HepG2 (cell line): ENCODE measurements at regions not wholly inside any gene's neighbourhood (a gene's known extent, or its start where the extent isn't known, plus 50 kb on each side); places are given as distances from the start of the nearest gene placed in this dataset.

Source experiments
- ATAC-seq: fragments of 200-7000 bp; cut with Tn5 transposase; 3 replicates; pipeline ENCODE4 v1.9.1; 2020; ENCODE audit warnings: mild to moderate bottlenecking, moderate library complexity
- BruUV-seq: library from RNA; stranded (reverse); fragments of 400-500 nt; replicated peaks from 2 replicates; lab custom pipeline; 2021; lab: Mats Ljungman, UMichigan
- CTCF ChIA-PET: fragments of 300-600 bp; formaldehyde crosslinking; extraction: SDS; loops from one replicate; lab custom pipeline; 2021; ENCODE audit warnings: low total read pairs, inconsistent platforms, low intra/inter-chr PET ratio; lab: Yijun Ruan, JAX
- POLR2A ChIA-PET: fragments of 350-600 bp; sonication (Branson Sonifier 250); formaldehyde crosslinking; loops from one replicate; lab custom pipeline; 2020; ENCODE audit warnings: antibody characterized with exemption, inconsistent platforms; lab: Yijun Ruan, JAX
- DNase-seq: peaks from one replicate; pipeline ENCODE4 v3.0.0-alpha.2; 2015; ENCODE audit warnings: low spot score
- FAIRE-seq: peaks from 3 replicates; lab custom pipeline; 2011; peaks lifted over from hg19 to GRCh38; lab: Jason Lieb, UNC
- H2AFZ ChIP-seq: one replicate; pipeline ENCODE4 v1.6.1; 2011; ENCODE audit warnings: low read length, inconsistent platforms
- H3K27ac ChIP-seq: fragments of 300-600 bp; 3 replicates; pipeline ENCODE4 v1.8.0; 2011; ENCODE audit warnings: mixed run types, mild to moderate bottlenecking, mixed read lengths, low read length, inconsistent platforms; ENCODE audit not compliant: insufficient read depth; ENCODE audit errors: extremely low read length
- H3K27me3 ChIP-seq, 2 experiments: fragments of 200-600 bp in 1 of 2; 2 replicates in 1 of 2; 3 replicates in 1 of 2; pipeline versions ENCODE4 v1.6.0 to v1.8.0; 2011; ENCODE audit warnings: low read length in 2 of 2, mild to moderate bottlenecking in 2 of 2, moderate library complexity in 2 of 2, inconsistent platforms in 1 of 2; ENCODE audit not compliant: insufficient read depth in 2 of 2, control insufficient read depth in 1 of 2
- H3K36me3 ChIP-seq, 2 experiments: fragments of 200-600 bp in 1 of 2; replicated peaks in 1 of 2; 2 replicates in 1 of 2; 3 replicates in 1 of 2; pipeline versions ENCODE4 v1.5.1 to v1.8.0; 2011; ENCODE audit warnings: low read length in 2 of 2, inconsistent platforms in 1 of 2; ENCODE audit not compliant: insufficient read depth in 2 of 2, control insufficient read depth in 1 of 2
- H3K4me1 ChIP-seq: 2 replicates; pipeline ENCODE4 v1.5.1; 2012; ENCODE audit warnings: low read length, inconsistent platforms; ENCODE audit not compliant: insufficient read depth
- H3K4me2 ChIP-seq: 2 replicates; pipeline ENCODE4 v1.6.0; 2011; ENCODE audit warnings: low read depth, low read length, inconsistent platforms
- H3K4me3 ChIP-seq, 3 experiments: fragments of 200-600 bp in 1 of 3; sonication (generic), shearing (Covaris generic) in 1 of 3; replicated peaks in 1 of 3; 2 replicates each; pipeline ENCODE4 v1.5.1; 2011 to 2016; ENCODE audit warnings: low read length in 3 of 3, inconsistent platforms in 2 of 3, low read depth in 2 of 3, mild to moderate bottlenecking in 2 of 3, control low read depth in 1 of 3, mixed read lengths in 1 of 3; ENCODE audit not compliant: insufficient read depth in 1 of 3
- H3K79me2 ChIP-seq: one replicate; pipeline ENCODE4 v1.6.1; 2011; ENCODE audit warnings: low read length, inconsistent platforms; ENCODE audit not compliant: insufficient read depth
- H3K9ac ChIP-seq: 2 replicates; pipeline ENCODE4 v1.6.0; 2011; ENCODE audit warnings: mild to moderate bottlenecking, low read depth, low read length, inconsistent platforms; ENCODE audit not compliant: insufficient read depth
- H3K9me3 ChIP-seq: 2 replicates; pipeline ENCODE4 v1.5.1; 2012; ENCODE audit warnings: mild to moderate bottlenecking, low read length
- H4K20me1 ChIP-seq: 2 replicates; pipeline ENCODE4 v1.6.0; 2011; ENCODE audit warnings: inconsistent platforms, mild to moderate bottlenecking, low read length, moderate library complexity; ENCODE audit not compliant: insufficient read depth
- CBX5 ChIP-seq: sonication (generic); formaldehyde crosslinking; IDR thresholded peaks from 2 replicates; pipeline ENCODE4 v1.4.0; 2020; ENCODE audit warnings: missing genetic modification reagents, borderline replicate concordance
- HNRNPH1 ChIP-seq: fragments of 200-400 bp; formaldehyde crosslinking; optimal IDR thresholded peaks from 2 replicates; pipeline ENCODE3; 2017; ENCODE audit warnings: mild to moderate bottlenecking, low read depth, low read length
- HNRNPUL1 ChIP-seq: fragments of 200-400 bp; formaldehyde crosslinking; IDR thresholded peaks from 2 replicates; pipeline ENCODE4 v1.6.1; 2017; ENCODE audit warnings: low read depth, mild to moderate bottlenecking, low read length, moderate library complexity
- KDM6A ChIP-seq: IDR thresholded peaks from 2 replicates; pipeline ENCODE4 v1.6.1; 2016; ENCODE audit warnings: low read depth
- MIER2 ChIP-seq: IDR thresholded peaks from 2 replicates; pipeline ENCODE4 v1.6.1; 2016; ENCODE audit warnings: missing biosample characterization, missing genetic modification reagents
- NPAS2 ChIP-seq: sonication (generic); formaldehyde crosslinking; IDR thresholded peaks from 2 replicates; pipeline ENCODE4 v1.8.0; 2022; ENCODE audit warnings: mild to moderate bottlenecking, missing genetic modification reagents, borderline replicate concordance
- NR2C2 ChIP-seq: sonication (generic); formaldehyde crosslinking; IDR thresholded peaks from 2 replicates; pipeline ENCODE4 v1.4.0; 2020; ENCODE audit warnings: missing genetic modification reagents, mild to moderate bottlenecking, moderate library complexity, borderline replicate concordance
- NRL ChIP-seq: sonication (generic); formaldehyde crosslinking; IDR thresholded peaks from 2 replicates; pipeline ENCODE4 v1.5.0; 2020; ENCODE audit warnings: missing genetic modification reagents, mild to moderate bottlenecking, moderate library complexity, borderline replicate concordance
- RXRA ChIP-seq: sonication (generic); formaldehyde crosslinking; IDR thresholded peaks from 2 replicates; pipeline ENCODE4 v1.5.1; 2020; ENCODE audit warnings: missing genetic modification reagents
- SUZ12 ChIP-seq: fragments of 150-350 bp; IDR thresholded peaks from 2 replicates; pipeline ENCODE4 v1.6.1; 2014; ENCODE audit warnings: low read depth, low read length
- TIGD3 ChIP-seq: sonication (generic); formaldehyde crosslinking; IDR thresholded peaks from 2 replicates; pipeline ENCODE4 v1.5.1; 2020; ENCODE audit warnings: mild to moderate bottlenecking, missing genetic modification reagents, borderline replicate concordance
- ZFP62 ChIP-seq: sonication (generic); formaldehyde crosslinking; IDR thresholded peaks from 2 replicates; pipeline ENCODE4 v1.4.0; 2020; ENCODE audit warnings: missing genetic modification reagents
- ZNF547 ChIP-seq: sonication (generic); formaldehyde crosslinking; IDR thresholded peaks from 2 replicates; pipeline ENCODE4 v1.5.1; 2020; ENCODE audit warnings: mild to moderate bottlenecking, missing genetic modification reagents
- ZNF672 ChIP-seq: sonication (generic); formaldehyde crosslinking; IDR thresholded peaks from 2 replicates; pipeline ENCODE4 v1.8.1; 2022; ENCODE audit warnings: missing genetic modification reagents
- ZNF713 ChIP-seq: sonication (generic); formaldehyde crosslinking; IDR thresholded peaks from 2 replicates; pipeline ENCODE4 v1.4.0; 2020; ENCODE audit warnings: mild to moderate bottlenecking, missing genetic modification reagents
- ZNF781 ChIP-seq: sonication (generic); formaldehyde crosslinking; IDR thresholded peaks from 2 replicates; pipeline ENCODE4 v1.5.1; 2020; ENCODE audit warnings: borderline replicate concordance, mild to moderate bottlenecking, missing genetic modification reagents; ENCODE audit errors: not compliant biosample characterization
- ZSCAN9 ChIP-seq: IDR thresholded peaks from 2 replicates; pipeline ENCODE4 v1.6.1; 2016; ENCODE audit warnings: borderline replicate concordance
- ZZZ3 ChIP-seq: sonication (generic); formaldehyde crosslinking; IDR thresholded peaks from 2 replicates; pipeline ENCODE4 v1.4.0; 2020; ENCODE audit warnings: missing genetic modification reagents, mild to moderate bottlenecking, borderline replicate concordance
- WGBS: methylation state at CpG from one replicate; pipeline ENCODE4 v1.1.6; 2017; ENCODE audit warnings: low lambda C conversion rate; 5-methylcytosine and 5-hydroxymethylcytosine counted together
- in situ Hi-C: cut with HindIII; loops from 2 replicates; pipeline ENCODE4 v1.10.0; 2017; ENCODE audit warnings: low pct_unique_long_range_greater_than_20kb; ENCODE audit not compliant: extremely low pct_ligation_motif_present
- intact Hi-C: fragments of 100-400 bp; cut with micrococcal nuclease; formaldehyde crosslinking; loops from one replicate; pipeline ENCODE4 v1.10.0; 2022; ENCODE audit not compliant: unreplicated experiment

GRCh38 chr11:94676814-94677213, 91.3 kb upstream of the AMOTL1 start:
- H3K27ac ChIP-seq = no peak overlapping the region
- H3K36me3 ChIP-seq = no peaks in the 10 kb centered on the region
- H3K9me3 ChIP-seq = no peaks in the 10 kb centered on the region
- no TSS peak for BruUV-seq
- in situ Hi-C loops (no loop called here), intact Hi-C loops (no loop called here)
- ATAC-seq (no peak), DNase-seq (no peak), FAIRE-seq (no peak)
- H4K20me1 ChIP-seq = no peaks in the 10 kb centered on the region
- no peaks in the 10 kb centered on the region for H3K79me2 ChIP-seq
- TF ChIP-seq ZNF672 (CRISPR knock-in tag) (no peak), ZNF781 (CRISPR knock-in tag) (no peak), ZNF713 (CRISPR knock-in tag) (no peak), SUZ12 (no peak), KDM6A (CRISPR knock-in tag) (no peak), ZFP62 (CRISPR knock-in tag) (no peak), MIER2 (CRISPR knock-in tag) (no peak), ZNF547 (CRISPR knock-in tag) (no peak), HNRNPUL1 (no peak), HNRNPH1 (no peak), CBX5 (CRISPR knock-in tag) (no peak), RXRA (CRISPR knock-in tag) (no peak), TIGD3 (CRISPR knock-in tag) (no peak), NPAS2 (CRISPR knock-in tag) (no peak), ZSCAN9 (CRISPR knock-in tag) (no peak), ZZZ3 (no peak), NR2C2 (CRISPR knock-in tag) (no peak), NRL (CRISPR knock-in tag) (no peak)
- no peaks in the 10 kb centered on the region; a peak in 1 of 5 replicates for H3K27me3 ChIP-seq
- H3K4me3 ChIP-seq = no peak overlapping the region
- CTCF ChIA-PET = no interaction called here
- no peak overlapping the region for H2AFZ ChIP-seq
- WGBS = 2% methylated on average over 4 of the region's 4 CpGs
- no peaks in the 10 kb centered on the region for H3K4me1 ChIP-seq
- POLR2A ChIA-PET = no interaction called here
- no peak overlapping the region for H3K4me2 ChIP-seq
- no peak overlapping the region for H3K9ac ChIP-seq
